ENCODE measurements at regions not wholly inside any gene's neighbourhood (a gene's known extent, or its start where the extent isn't known, plus 50 kb on each side); places are given as distances from the start of the nearest gene placed in this dataset.

GRCh38 chr18:1585881-1586488 lies 681.3 kb downstream of the ADCYAP1 start:
- no peak overlapping the region for H3K27ac ChIP-seq
- DNase-seq (ENCODE audit: low read depth, low spot score) = peak; percentile 14
- H3K9me3 ChIP-seq (ENCODE audit: low read depth, low read length) = no peaks in the 10 kb centered on the region
- no peak overlapping the region for H3K4me3 ChIP-seq
- H3K36me3 ChIP-seq (ENCODE audit: insufficient read depth, low read length) = no peaks in the 10 kb centered on the region
- no peak overlapping the region for H3K9ac ChIP-seq (ENCODE audit: insufficient read length)
- no peak for TF ChIP-seq FOXP2 (optimal IDR thresholded peaks at IDR 0.05; ENCODE audit: control extremely low read depth, extremely low read length, insufficient read depth)
- no peak for TF ChIP-seq POLR2AphosphoS5 (IDR thresholded peaks at IDR 0.05; ENCODE audit: borderline replicate concordance, low read depth, low read length)
- no peak for TF ChIP-seq EZH2 (IDR thresholded peaks at IDR 0.05)

GRCh38 chr18:1593091-1593490 lies 688.4 kb downstream of the ADCYAP1 start:
- no peaks in the 10 kb centered on the region for H3K9me3 ChIP-seq (ENCODE audit: low read depth, low read length)
- TF ChIP-seq EZH2 (IDR thresholded peaks at IDR 0.05) (no peak), FOXP2 (optimal IDR thresholded peaks at IDR 0.05; ENCODE audit: control extremely low read depth, extremely low read length, insufficient read depth) (no peak), POLR2AphosphoS5 (IDR thresholded peaks at IDR 0.05; ENCODE audit: borderline replicate concordance, low read depth, low read length) (no peak)
- no peak overlapping the region for H3K4me3 ChIP-seq
- no peak overlapping the region for H3K27ac ChIP-seq
- H3K36me3 ChIP-seq (ENCODE audit: insufficient read depth, low read length) = no peaks in the 10 kb centered on the region
- no peak for DNase-seq (ENCODE audit: low read depth, low spot score)
- no peak overlapping the region for H3K9ac ChIP-seq (ENCODE audit: insufficient read length)

DNA sequence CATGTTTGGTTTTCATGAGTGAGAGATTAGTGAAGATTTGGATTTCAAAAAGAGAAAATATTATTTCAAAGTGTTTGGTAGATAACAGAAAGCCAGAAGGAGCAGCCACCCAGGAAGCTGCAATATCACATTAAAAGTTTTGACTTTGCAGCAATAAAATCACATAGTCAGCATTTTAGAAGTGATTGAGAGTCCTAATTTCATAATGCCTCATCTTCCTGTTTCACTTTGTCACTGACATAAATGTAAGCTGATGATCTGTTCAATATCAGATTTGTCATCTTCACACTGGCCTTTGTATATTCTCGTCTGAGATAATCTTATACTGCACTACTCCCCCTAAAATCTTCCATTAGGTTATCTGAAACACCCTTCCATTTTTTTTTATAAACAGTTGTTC lies 690.5 kb downstream of the ADCYAP1 start:
- Histone ChIP-seq H3K36me3 (ENCODE audit: insufficient read depth, low read length) (no peaks in the 10 kb centered on the region), H3K9ac (ENCODE audit: insufficient read length) (no peak overlapping the region), H3K9me3 (ENCODE audit: low read depth, low read length) (no peaks in the 10 kb centered on the region), H3K27ac (no peak overlapping the region), H3K4me3 (no peak overlapping the region)
- TF ChIP-seq EZH2 (IDR thresholded peaks at IDR 0.05) = no peak
- no peak for TF ChIP-seq FOXP2 (optimal IDR thresholded peaks at IDR 0.05; ENCODE audit: control extremely low read depth, extremely low read length, insufficient read depth)
- no peak for TF ChIP-seq POLR2AphosphoS5 (IDR thresholded peaks at IDR 0.05; ENCODE audit: borderline replicate concordance, low read depth, low read length)
- no peak for DNase-seq (ENCODE audit: low read depth, low spot score)

DNA sequence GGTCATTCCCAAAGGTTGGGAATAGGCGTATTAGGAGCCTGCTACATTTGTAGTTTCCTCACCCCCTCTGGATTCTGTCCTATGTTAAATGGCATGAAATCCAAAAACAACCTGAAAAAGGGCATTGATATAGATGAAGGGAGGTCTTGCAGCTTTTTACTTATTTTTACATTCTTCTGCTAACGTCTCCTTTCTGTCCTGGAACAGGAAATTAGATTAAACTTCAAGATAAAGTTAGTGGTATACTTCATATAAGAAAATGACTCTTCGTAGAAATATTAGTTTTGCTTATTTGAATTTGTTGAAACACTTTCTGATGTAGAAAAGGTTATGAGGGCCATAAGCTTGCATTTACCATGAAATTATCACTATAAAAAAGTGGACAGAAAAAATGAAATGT lies 694.5 kb downstream of the ADCYAP1 start:
- no peak for DNase-seq (ENCODE audit: low read depth, low spot score)
- no peaks in the 10 kb centered on the region for H3K9me3 ChIP-seq (ENCODE audit: low read depth, low read length)
- H3K27ac ChIP-seq = no peak overlapping the region
- no peak for TF ChIP-seq POLR2AphosphoS5 (IDR thresholded peaks at IDR 0.05; ENCODE audit: borderline replicate concordance, low read depth, low read length)
- TF ChIP-seq EZH2 (IDR thresholded peaks at IDR 0.05) = no peak
- TF ChIP-seq FOXP2 (optimal IDR thresholded peaks at IDR 0.05; ENCODE audit: control extremely low read depth, extremely low read length, insufficient read depth) = no peak
- no peaks in the 10 kb centered on the region for H3K36me3 ChIP-seq (ENCODE audit: insufficient read depth, low read length)
- H3K4me3 ChIP-seq = no peak overlapping the region
- no peak overlapping the region for H3K9ac ChIP-seq (ENCODE audit: insufficient read length)

DNA sequence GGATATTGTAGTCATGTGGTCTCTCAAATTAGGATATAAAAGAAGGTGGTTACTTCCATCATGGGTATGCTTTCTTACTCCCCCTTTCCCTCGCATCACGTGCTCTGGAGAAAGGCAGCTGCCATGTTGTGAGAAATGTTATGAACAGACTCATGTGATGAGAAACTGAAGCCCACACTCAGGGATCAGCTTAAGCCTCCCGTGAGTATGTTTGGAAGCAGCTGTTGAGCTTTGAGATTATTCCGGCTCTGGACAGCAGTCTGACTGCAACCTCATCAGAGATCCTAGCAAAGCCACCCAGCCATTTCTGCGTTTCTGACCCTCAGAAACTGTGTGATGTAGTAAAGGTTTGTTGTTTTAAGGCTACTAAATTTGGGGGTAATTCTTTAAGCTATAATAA lies 700.1 kb downstream of the ADCYAP1 start:
- H3K9ac ChIP-seq (ENCODE audit: insufficient read length) = no peak overlapping the region
- no peaks in the 10 kb centered on the region for H3K36me3 ChIP-seq (ENCODE audit: insufficient read depth, low read length)
- H3K27ac ChIP-seq = no peak overlapping the region
- TF ChIP-seq FOXP2 (optimal IDR thresholded peaks at IDR 0.05; ENCODE audit: control extremely low read depth, extremely low read length, insufficient read depth) = no peak
- TF ChIP-seq EZH2 (IDR thresholded peaks at IDR 0.05) = no peak
- TF ChIP-seq POLR2AphosphoS5 (IDR thresholded peaks at IDR 0.05; ENCODE audit: borderline replicate concordance, low read depth, low read length) = no peak
- H3K4me3 ChIP-seq = no peak overlapping the region
- DNase-seq (ENCODE audit: low read depth, low spot score) = no peak
- H3K9me3 ChIP-seq (ENCODE audit: low read depth, low read length) = no peaks in the 10 kb centered on the region

- no peaks in the 10 kb centered on the region for H3K9me3 ChIP-seq (ENCODE audit: low read depth, low read length)
- DNase-seq (ENCODE audit: low read depth, low spot score) = no peak
- H3K27ac ChIP-seq = no peak overlapping the region
- TF ChIP-seq EZH2 (IDR thresholded peaks at IDR 0.05) = no peak
- H3K9ac ChIP-seq (ENCODE audit: insufficient read length) = no peak overlapping the region
- no peak overlapping the region for H3K4me3 ChIP-seq
- no peaks in the 10 kb centered on the region for H3K36me3 ChIP-seq (ENCODE audit: insufficient read depth, low read length)
Observed at GRCh38 chr18:1618364-1618763, 713.7 kb downstream of the ADCYAP1 start.

DNA sequence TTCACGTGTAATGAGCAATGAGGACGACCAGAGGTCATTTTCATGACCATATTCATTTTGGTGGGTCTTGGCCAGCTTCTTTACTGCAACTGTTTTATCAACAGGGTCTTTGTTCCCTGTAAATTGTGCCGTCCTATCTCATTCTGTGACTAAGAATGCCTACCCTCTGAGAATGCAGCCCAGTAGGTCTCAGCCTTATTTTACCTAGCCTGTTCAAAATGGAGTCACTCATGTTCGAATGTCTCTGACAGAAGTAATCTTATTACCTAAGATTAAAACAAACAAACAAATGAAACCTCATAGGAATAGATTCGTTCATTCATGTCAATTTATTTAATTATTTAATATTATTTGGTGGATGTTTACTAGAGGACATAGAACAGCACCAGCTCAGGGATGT lies 714.8 kb downstream of the ADCYAP1 start:
- TF ChIP-seq POLR2AphosphoS5 (IDR thresholded peaks at IDR 0.05; ENCODE audit: borderline replicate concordance, low read depth, low read length) = no peak
- TF ChIP-seq EZH2 (IDR thresholded peaks at IDR 0.05) = no peak
- TF ChIP-seq FOXP2 (optimal IDR thresholded peaks at IDR 0.05; ENCODE audit: control extremely low read depth, extremely low read length, insufficient read depth) = no peak
- Histone ChIP-seq H3K27ac (no peak overlapping the region), H3K9ac (ENCODE audit: insufficient read length) (no peak overlapping the region), H3K36me3 (ENCODE audit: insufficient read depth, low read length) (no peaks in the 10 kb centered on the region), H3K4me3 (no peak overlapping the region), H3K9me3 (ENCODE audit: low read depth, low read length) (no peaks in the 10 kb centered on the region)
- no peak for DNase-seq (ENCODE audit: low read depth, low spot score)

DNA sequence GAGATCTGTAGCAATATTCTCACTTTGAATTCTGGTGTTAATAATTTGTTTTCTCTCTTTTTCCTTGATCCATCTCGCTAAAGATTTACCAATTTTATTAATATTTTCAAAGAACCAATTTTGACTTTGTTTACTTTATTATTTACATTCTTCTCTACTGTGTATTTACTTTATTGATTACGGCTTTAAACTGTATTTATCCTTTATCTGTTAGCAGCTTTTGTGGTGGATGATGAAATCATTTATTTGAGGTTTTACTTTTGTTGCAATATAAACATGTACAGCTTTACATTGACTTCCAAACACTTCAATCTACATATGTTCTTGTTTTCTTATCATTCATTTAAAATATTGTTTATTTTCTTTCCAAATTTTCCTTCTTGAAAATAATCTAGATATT lies 719.9 kb downstream of the ADCYAP1 start:
- H3K9me3 ChIP-seq (ENCODE audit: low read depth, low read length) = no peaks in the 10 kb centered on the region
- H3K4me3 ChIP-seq = no peak overlapping the region
- no peak for TF ChIP-seq EZH2 (IDR thresholded peaks at IDR 0.05)
- DNase-seq (ENCODE audit: low read depth, low spot score) = no peak
- H3K27ac ChIP-seq = no peak overlapping the region
- no peaks in the 10 kb centered on the region for H3K36me3 ChIP-seq (ENCODE audit: insufficient read depth, low read length)
- no peak overlapping the region for H3K9ac ChIP-seq (ENCODE audit: insufficient read length)

DNA sequence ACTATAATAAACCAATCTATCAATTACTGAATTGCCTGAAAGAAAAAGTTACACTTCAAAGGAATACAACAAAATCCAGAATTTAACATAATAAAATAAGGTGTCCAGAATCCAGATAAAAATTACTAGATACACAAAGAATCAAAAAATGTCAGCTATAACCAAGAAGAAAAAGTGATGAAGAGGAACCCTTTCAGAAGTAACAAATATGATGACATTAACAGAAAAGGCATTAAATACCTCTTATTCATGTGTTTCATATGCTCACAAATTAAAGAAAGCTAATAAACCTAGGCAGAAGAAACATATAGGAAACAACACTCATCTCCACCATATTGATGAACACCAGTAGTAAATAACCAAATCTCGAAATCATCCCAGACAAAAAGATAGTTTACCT lies 722.8 kb downstream of the ADCYAP1 start:
- no peak for TF ChIP-seq EZH2 (IDR thresholded peaks at IDR 0.05)
- no peak for TF ChIP-seq POLR2AphosphoS5 (IDR thresholded peaks at IDR 0.05; ENCODE audit: borderline replicate concordance, low read depth, low read length)
- TF ChIP-seq FOXP2 (optimal IDR thresholded peaks at IDR 0.05; ENCODE audit: control extremely low read depth, extremely low read length, insufficient read depth) = no peak
- no peak overlapping the region for H3K4me3 ChIP-seq
- DNase-seq (ENCODE audit: low read depth, low spot score) = no peak
- H3K9me3 ChIP-seq (ENCODE audit: low read depth, low read length) = no peaks in the 10 kb centered on the region
- no peak overlapping the region for H3K9ac ChIP-seq (ENCODE audit: insufficient read length)
- no peaks in the 10 kb centered on the region for H3K36me3 ChIP-seq (ENCODE audit: insufficient read depth, low read length)
- H3K27ac ChIP-seq = no peak overlapping the region
